HG02870 (cell line): ENCODE measurements at regions not wholly inside any gene's neighbourhood (a gene's known extent, or its start where the extent isn't known, plus 50 kb on each side); places are given as distances from the start of the nearest gene placed in this dataset.

ENCODE experiments used
- ATAC-seq: cut with Tn5 transposase; IDR thresholded peaks from one replicate; pipeline ENCODE4 v1.9.1; 2021; ENCODE audit warnings: mild to moderate bottlenecking, moderate library complexity; ENCODE audit not compliant: unreplicated experiment

- ATAC-seq: no peak
Measured at GRCh38 chr7:72524037-72524436, 111.9 kb upstream of the CALN1 start.

GRCh38 chr7:72504061-72504706, 92.0 kb upstream of the CALN1 start:
- no peak for ATAC-seq

GRCh38 chr7:72503644-72504043, 91.5 kb upstream of the CALN1 start:
- no peak for ATAC-seq

DNA sequence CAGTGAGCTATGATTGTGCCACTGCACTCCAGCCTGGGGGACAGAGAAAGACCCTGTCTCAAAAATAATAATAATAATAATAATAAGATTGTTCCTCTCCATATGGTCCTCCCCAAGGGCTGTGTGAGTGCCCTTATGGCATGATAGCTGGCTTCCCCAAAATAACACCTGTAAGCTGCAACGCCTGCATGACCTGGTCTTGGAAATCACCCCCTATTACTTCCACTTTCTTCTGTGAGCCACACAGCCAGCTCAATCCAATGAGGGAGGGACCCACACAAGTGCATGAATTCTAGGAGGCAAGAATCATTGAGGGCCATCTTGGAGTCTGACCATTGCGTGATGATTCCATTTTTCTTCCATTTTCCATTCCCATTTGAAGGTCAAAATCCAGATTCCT, 82.7 kb upstream of the CALN1 start:
- ATAC-seq: no peak

- peak; percentile 55 for ATAC-seq
Measured at GRCh38 chr7:72493850-72494661, 81.9 kb upstream of the CALN1 start.

DNA sequence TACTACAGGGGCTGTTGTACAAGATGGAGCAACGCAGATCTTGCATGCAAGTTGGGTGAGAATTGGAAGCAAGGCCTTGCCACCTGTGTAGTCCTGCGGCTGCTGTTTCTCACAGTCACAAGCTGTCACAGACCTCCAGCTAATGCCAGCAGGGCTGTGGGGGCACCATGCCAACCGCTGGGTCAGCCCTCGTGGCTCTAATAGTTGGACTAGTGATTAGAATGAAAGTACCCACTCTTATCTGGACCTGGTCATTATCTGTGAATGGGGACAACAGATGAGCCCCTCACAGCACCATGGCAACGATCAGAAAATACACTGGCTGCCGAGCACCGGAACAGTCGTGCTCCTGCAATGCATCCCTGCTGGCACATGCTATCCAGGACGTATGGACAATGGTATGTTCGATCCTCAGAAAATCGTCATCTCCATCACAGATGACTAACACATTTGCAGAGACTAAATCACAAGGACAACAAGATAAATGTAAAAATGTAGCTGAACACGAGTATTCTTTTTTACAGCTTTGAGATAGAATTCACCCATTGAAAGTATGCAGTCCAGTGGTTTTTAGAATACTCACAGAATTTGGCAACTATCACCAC, 80.4 kb upstream of the CALN1 start:
- ATAC-seq: no peak

- no peak for ATAC-seq
Measured at GRCh38 chr7:72490301-72490700, 78.2 kb upstream of the CALN1 start.

DNA sequence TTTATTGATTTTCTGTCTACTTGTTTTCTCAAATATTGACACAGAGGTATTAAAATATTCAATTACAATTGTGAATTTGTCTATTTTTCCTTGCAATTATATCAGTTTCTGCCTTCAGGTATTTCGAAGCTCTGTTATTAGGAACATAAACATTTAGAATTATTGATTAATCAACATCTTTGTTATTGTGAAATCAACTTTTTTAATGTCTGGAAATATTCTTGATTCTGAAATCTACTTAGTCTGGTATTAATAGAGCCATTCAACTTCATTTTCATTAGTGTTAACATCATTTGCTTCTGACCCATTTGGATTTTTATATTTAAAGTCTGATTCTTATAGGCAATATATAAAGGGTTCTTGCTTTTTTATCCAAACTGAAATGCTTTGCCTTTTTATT, 69.8 kb upstream of the CALN1 start:
- ATAC-seq: no peak

DNA sequence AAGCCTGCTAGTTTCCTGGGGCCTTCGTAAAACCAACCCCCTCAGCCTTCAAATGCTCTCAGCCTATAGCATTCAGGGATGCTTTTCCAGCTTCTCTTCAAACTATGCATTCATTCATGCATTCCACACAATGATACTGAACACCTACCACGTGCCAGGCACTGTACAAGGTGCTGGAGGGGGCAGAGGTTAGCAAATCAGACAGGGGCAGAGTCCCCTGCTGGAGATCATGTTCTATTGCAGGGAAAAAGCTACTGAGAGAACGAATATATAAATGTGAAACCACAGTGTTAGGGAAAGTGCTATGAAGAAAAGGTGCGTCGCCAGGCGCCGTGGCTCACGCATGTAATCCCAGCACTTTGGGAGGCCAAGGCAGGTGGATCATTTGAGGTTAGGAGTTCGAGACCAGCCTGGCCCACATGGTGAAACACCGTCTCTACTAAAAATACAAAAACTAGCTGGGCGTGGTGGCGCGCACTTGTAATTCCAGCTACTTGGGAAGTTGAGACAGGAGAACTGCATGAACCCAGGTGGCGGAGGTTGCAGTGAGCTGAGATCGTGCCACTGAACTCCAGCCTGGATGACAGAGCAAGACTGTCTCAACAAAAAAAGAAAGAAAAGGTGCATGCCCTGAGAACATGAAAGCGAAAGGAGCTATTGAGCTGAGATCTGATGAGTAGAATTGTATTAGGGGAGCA, 64.6 kb upstream of the CALN1 start:
- no peak for ATAC-seq

DNA sequence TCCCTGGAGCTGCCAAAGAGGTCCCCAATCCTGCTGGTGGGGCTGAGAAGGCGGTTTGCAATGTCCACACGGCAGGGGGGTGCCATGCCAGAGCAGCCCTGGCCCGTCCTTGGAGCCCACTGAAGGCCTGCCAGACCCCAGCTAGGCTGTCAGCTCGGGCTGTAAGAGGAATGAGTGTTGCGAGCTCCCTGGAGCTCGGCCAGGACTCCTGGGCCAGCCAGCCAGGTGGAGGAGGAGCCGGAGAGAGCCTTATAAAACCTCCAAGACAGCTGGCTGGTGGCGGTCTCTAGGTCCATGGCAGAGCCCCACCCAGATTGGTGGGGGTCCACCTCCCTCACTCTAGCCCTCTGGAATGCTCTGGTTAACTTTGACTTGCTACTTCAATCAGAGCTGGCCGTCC, 55.1 kb upstream of the CALN1 start:
- no peak for ATAC-seq

GRCh38 chr7:72466797-72467196, 54.7 kb upstream of the CALN1 start:
- ATAC-seq: no peak

- no peak for ATAC-seq
Measured at GRCh38 chr7:72465521-72465920, 53.4 kb upstream of the CALN1 start.

- no peak for ATAC-seq
Measured at GRCh38 chr7:72462311-72462710, 50.2 kb upstream of the CALN1 start.
